CD4-positive, alpha-beta T cell treated with Interleukin-10 for 1 hour (primary cell): ENCODE measurements at regions not wholly inside any gene's neighbourhood (a gene's known extent, or its start where the extent isn't known, plus 50 kb on each side); places are given as distances from the start of the nearest gene placed in this dataset.

Experiments used
- DNase-seq: peaks from one replicate; pipeline ENCODE4 v3.0.0-alpha.2; 2020

- DNase-seq: no peak
These were observed 103.0 kb upstream of the TEX51 start for GRCh38 chr2:126795656-126796055.

- DNase-seq: no peak
These were observed 101.6 kb upstream of the TEX51 start for GRCh38 chr2:126796931-126797621.

GRCh38 chr2:126797622-126798275, 100.9 kb upstream of the TEX51 start:
- DNase-seq: no peak

- DNase-seq: no peak
These were observed 100.2 kb upstream of the TEX51 start for GRCh38 chr2:126798276-126799140.

GRCh38 chr2:126799301-126799700, 99.4 kb upstream of the TEX51 start:
- no peak for DNase-seq

- no peak for DNase-seq
These were observed 97.2 kb upstream of the TEX51 start for GRCh38 chr2:126801473-126801872.

GRCh38 chr2:126802316-126802715, 96.4 kb upstream of the TEX51 start:
- no peak for DNase-seq

- DNase-seq: no peak
These were observed 95.8 kb upstream of the TEX51 start for GRCh38 chr2:126802774-126803433.

GRCh38 chr2:126803434-126803775, 95.3 kb upstream of the TEX51 start:
- no peak for DNase-seq

GRCh38 chr2:126804347-126804746, 94.3 kb upstream of the TEX51 start:
- DNase-seq: no peak

GRCh38 chr2:126808929-126809328, 89.8 kb upstream of the TEX51 start:
- DNase-seq: no peak

GRCh38 chr2:126809340-126809739, 89.3 kb upstream of the TEX51 start:
- DNase-seq: no peak

GRCh38 chr2:126810001-126810400, 88.7 kb upstream of the TEX51 start:
- DNase-seq: no peak

GRCh38 chr2:126811101-126811500, 87.6 kb upstream of the TEX51 start:
- DNase-seq: no peak

GRCh38 chr2:126817172-126817571, 81.5 kb upstream of the TEX51 start:
- no peak for DNase-seq

- DNase-seq: no peak
These were observed 76.6 kb upstream of the TEX51 start for GRCh38 chr2:126822115-126822514.

GRCh38 chr2:126822921-126823320, 75.8 kb upstream of the TEX51 start:
- no peak for DNase-seq

- no peak for DNase-seq
These were observed 74.7 kb upstream of the TEX51 start for GRCh38 chr2:126823951-126824350.

- DNase-seq: no peak
These were observed 74.0 kb upstream of the TEX51 start for GRCh38 chr2:126824663-126825062.

GRCh38 chr2:126825316-126825715, 73.4 kb upstream of the TEX51 start:
- no peak for DNase-seq

- DNase-seq: no peak
These were observed 72.2 kb upstream of the TEX51 start for GRCh38 chr2:126826491-126826890.

- DNase-seq: no peak
These were observed 71.3 kb upstream of the TEX51 start for GRCh38 chr2:126827371-126827770.

GRCh38 chr2:126828051-126828450, 70.6 kb upstream of the TEX51 start:
- no peak for DNase-seq
